GM19240 (cell line): ENCODE measurements at regions not wholly inside any gene's neighbourhood (a gene's known extent, or its start where the extent isn't known, plus 50 kb on each side); places are given as distances from the start of the nearest gene placed in this dataset.
"Not testable (repeated sequence)": the region's sequence is repeated elsewhere in the genome, so short reads cannot be mapped to it uniquely, and the experiment has no call there.

Experiments used
- DNase-seq: peaks from one replicate; pipeline ENCODE4 v3.0.0; 2011; ENCODE audit warnings: low spot score; ENCODE audit not compliant: insufficient read length

DNA sequence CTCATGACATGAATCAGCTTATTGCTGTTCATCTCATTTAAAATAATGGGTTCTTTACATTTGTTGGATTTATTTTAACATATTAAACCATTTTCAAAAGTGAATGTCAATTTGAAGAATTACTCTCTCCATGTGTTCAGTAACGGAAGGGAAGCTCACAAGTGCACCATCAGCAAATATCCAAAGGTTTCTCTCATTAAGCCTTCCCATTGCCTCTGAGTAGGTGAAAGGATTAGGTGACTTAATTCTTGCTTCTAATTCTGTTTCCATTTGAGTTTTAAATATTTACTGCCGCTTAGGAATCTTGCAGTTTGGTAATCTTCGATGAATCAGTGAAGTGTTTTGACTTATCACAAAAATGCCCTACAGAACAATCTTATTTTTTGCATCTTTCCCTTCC is 145.1 kb upstream of the NYAP2 start:
- DNase-seq, result no peak

DNA sequence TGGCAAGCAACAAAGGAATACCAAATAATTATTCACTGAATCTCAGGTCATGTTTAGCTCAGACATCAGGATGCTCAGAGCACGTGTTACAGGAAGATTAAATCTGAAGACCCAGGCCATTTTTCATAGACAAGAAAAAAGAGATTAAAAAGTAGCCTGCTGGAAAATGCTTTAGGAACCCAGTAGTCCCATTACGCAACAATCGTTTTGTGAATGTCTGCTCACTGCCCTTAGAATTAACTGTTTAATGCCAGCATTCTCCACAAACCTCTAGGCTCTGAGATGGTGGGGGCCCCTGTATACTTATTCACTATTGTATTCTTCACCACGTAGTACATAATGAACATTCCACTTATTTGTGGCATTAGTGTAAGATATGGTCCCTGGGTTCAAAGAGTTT is 154.6 kb upstream of the NYAP2 start:
- no peak for DNase-seq

DNA sequence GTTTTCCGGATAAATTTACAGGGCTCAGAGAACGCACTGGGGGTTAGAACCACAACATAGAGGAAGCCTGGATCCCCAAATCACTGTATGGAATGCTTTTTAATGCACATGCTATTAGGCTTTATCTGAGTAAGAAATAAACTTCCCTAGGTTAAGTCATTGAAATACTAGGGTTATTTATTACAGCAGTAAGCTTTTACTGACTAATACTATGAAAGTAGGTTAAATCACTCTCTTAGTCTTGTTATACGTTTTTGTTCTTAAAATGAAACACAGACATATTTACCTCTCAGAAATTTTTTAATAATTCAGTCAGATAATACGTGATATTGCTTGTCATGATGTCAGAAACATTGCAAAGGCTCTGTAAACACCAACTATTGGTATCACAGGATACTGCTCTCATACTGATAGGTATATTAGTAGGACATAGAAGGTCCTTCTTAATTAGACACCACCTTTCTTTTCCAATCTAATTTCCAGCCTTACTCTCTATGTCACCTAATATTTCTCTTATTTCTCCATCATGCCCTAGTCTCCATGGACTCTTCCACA is 162.7 kb upstream of the NYAP2 start:
- no peak for DNase-seq

DNA sequence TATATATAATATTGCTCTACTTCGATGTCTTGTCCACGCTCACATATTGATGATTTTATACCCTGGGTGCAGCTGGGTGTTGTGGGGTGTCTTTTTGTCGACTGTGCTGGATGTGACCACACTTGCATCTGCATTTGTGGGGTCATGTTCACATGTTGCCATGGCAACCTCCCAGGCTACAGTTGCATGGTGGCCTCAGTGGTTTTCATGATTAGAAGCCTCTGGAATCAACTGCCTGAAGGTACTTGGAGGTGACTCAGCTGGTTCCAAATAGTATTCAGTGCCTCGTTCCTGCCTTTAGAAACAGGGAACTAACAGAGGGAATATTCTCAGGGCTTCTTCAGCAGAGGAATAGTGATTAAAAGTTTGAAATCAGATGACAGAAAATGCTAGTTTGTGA is 166.3 kb upstream of the NYAP2 start:
- DNase-seq, result no peak

DNA sequence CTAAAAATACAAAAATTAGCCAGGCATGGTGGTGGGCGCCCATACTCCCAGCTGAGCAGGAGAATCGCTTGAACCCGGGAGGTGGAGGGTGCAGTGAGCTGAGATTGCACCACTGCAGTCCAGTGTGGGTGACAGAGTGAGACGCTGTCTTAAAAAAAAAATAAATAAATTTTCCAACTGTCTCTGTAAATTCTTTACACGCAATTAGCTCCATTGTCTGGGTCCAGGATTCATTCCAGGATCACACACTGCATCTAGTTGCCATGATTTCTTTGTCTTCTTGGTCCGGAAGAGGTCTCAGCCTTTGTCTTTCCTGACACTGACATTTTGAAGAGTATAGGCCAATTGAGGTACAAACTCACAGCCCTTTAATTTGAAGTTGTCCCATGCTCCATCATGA is 167.6 kb upstream of the NYAP2 start:
- no peak for DNase-seq

DNA sequence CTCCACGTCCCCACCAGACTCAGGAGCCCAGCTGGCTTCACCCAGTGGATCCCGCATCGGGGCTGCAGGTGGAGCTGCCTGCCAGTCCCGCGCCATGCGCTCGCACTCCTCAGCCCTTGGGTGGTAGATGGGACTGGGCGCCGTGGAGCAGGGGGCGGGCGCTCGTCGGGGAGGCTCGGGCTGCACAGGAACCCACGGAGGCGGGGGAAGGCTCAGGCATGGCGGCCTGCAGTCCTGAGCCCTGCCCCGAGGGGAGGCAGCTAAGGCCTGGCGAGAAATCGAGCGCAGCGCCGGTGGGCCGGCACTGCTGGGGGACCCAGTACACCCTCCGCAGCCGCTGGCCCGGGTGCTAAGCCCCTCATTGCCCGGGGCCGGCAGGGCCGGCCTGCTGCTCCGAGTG is 170.2 kb upstream of the NYAP2 start:
- not testable (repeated sequence) for DNase-seq

DNA sequence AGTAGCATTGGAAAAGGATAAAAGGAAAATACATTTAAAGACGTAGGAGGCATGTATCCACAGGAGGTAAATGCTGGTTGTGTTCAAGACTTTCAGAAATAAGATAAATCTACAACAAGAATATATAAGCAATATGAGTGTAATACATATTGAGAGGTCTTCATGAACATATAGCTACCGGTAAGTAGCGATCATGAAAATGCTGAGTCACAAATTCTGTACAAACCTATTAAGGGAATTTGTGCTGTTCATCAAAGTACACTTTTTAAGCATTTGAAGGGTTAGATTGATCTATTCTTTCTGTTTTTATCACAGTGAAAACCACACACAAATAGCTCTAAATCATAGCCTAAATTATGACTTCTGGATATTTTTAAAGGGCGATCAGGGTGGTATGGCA is 173.1 kb upstream of the NYAP2 start:
- DNase-seq, result no peak

DNA sequence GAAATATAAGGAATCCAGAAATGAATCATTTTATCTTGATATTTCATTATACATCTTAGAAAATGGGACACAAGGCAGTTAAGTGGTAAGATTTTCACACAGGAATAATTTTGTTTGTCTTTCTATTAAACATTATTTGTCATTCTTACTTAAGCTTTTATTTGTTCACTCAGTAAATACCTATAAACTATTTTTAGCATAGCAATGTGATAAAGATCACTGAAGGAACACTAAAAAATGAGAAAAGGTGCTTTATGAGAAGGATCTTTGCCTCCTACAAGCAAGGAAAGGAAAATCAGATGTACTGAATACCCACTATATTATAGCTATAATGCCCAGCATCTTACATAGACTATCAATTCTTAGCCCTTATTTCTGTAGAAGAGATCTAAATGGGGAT is 176.2 kb upstream of the NYAP2 start:
- no peak for DNase-seq

DNA sequence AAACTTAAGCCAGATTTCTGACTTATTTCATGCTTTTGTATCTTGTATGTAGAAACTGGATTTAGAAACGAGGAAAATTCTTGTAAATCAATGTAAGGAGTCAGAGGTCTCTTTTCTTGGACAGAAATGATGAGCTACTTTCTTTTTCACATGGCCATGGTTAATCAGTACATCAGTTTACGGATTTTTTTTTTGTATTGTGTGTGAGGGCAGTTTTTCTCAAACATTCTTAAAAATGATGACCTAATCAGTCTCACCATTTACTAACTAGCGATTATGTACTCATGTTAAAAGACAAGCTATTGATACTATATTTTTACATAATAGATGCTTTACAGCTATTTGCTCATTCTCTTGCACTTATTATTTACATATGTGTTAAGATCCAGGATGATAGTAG is 165.2 kb upstream of the DOCK10 start:
- DNase-seq, result no peak

DNA sequence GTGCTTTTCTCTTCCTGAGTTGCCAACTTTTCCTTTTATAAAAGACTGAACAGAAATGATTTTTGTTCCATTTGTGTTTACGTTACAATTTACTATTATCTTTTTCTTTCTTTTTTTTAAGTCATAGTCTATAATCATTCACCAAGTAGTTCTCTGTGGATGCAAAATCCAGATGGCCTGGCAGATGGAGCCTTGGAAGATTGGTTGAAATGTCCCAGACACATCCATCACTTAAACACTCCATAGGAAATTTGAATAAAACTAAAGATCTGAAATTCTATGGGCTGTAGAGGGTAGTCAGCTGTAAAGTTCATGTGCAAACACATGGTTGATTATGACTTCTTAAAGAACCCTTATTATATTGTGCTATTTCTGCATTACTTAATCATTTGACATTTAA is 164.8 kb upstream of the DOCK10 start:
- no peak for DNase-seq

DNA sequence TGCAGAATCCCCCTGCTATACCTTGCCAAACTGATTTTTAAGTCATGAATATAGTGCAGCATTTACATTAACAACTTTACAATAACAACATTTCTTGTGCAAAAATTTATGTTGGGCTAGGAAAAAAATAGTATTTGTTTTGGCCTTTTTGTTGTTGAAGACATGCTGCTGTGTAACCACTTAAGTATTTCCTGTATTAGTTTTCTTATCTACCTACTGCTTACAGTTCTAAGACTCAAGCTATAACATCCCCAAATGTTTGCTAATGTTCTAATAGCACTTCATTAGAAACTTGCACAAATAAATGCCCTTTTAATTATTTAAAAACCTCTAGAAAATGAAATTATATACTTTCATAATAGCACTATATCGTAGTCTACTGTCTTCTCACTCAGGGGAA is 154.3 kb upstream of the DOCK10 start:
- no peak for DNase-seq

DNA sequence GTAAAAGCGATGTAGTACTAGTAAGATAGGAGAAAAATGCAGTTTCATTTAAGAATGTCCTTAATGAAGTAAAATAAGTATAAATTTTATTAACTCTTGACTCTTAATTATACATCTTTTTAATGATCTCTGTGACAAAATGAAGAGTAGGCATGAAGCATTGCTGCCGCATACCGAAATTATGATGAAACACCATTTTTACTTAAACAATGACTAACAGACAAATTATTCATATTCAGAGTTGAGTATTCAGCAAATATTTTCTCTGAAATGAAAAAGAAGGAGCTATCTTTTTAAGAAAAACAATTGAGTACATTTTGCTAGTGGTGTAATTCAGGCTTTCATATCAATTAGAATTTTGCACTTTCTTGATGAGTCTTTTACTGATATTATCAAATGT is 150.6 kb upstream of the DOCK10 start:
- DNase-seq, result no peak

DNA sequence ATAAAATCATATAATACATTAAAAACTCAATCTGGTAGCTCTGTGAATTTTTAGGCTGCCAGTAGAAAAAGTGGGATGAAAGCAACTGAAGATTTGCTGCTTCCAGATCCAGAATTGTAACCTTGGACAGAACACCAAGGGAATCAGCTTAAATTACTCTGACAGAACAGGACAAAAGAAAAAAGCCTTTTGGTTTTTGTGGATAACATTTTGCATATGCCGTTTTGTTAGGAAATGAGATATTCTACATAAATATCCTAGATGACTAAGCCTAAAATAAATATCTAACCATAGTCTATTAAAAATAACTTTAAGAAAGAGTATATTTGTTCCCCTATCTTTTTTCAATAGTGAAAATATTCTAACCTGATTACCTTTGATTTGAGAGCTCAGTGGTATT is 148.7 kb upstream of the DOCK10 start:
- DNase-seq, result no peak

DNA sequence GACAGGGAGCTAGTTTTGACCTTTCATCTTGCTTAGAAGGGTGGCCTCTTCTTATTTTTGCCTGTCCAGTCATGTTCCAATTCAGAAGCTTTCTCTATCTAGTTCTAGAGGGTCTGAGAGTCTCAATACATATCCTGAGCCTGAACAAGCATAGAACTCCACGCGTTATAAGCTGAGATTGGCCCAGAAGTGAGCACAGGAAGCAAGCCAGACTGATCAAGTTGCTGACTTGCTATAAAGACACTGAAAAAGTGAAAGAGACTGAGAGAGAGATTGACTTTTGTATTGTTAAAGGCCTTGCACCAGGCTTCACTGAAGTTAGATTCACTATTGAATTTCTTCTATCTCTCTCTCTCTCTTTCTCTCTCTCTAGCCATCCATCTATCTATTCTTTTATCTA is 142.7 kb upstream of the DOCK10 start:
- DNase-seq, result no peak

DNA sequence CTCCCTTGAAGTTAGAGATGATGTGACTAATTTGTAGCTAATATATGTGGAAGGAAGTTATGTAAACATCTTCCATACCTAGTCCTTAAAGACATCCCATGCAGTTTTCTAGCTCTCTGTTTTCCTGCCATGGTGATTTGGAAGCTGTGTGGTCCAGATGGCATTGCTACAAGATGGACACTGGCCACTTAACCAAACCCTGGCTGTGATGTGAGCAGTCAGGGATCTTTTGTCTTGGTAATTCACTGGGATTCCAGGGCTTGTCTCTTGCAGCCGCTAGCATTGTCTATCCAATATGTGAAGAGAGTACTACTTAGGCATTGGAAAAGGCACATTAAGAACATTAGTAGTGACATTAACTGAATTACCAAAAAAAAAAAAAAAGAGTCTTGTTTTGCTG is 139.9 kb upstream of the DOCK10 start:
- DNase-seq, result no peak

DNA sequence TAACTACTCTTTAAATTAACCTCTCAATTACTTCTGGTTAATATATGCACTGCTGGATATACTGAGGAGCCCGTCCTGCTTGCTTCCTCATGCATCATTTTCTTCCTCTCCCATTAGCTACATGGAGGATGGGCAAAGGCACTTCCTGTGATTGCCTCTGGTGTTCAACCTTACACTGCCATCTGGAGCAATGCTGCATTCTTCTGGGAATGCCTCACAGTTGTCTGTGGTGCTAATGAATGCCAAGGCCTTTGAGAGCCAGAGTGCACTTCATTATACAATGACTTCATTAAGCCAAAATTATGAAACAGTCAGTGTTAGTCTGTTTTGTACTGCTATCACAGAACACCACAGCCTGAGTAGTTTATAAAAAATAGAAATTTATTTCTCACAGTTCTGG is 134.8 kb upstream of the DOCK10 start:
- no peak for DNase-seq

DNA sequence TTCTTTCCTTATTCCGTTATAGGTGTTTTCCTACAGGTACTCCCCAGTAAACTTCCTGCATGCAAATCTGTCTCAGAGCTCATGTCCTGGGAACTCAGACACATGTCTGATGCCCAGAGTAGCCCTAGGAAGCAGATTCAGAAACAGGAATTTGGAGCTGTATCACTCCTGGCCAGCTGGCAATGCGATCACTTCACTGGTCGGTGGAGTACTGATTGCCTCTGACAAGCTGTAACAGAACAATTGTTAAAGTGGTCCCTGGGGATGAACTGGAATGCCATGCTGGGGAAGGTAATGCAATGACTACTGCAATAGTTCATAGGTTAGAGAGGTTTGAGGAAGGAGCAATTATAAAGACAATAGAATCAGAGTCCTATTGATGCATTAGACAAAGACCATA is 131.6 kb upstream of the DOCK10 start:
- DNase-seq, result no peak

DNA sequence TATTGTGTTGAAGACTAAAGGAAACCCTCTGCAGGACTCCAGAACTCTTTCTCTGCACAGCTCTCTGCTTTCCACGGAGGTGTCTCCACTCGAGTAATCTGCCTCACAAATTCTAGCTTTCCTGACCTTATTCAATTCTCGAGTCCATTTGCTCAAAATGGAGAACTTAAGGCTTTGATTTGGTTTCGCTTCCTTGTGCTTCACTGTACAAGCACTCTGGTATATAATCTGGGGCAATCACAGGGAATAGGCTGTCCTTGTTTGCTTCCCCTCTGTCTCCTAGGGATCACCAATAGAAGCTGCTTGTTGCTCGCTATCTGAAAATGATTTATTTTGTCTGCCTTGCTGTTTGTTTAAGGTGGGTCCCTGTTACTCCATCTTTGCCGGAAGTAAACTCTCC is 129.1 kb upstream of the DOCK10 start:
- no peak for DNase-seq

DNA sequence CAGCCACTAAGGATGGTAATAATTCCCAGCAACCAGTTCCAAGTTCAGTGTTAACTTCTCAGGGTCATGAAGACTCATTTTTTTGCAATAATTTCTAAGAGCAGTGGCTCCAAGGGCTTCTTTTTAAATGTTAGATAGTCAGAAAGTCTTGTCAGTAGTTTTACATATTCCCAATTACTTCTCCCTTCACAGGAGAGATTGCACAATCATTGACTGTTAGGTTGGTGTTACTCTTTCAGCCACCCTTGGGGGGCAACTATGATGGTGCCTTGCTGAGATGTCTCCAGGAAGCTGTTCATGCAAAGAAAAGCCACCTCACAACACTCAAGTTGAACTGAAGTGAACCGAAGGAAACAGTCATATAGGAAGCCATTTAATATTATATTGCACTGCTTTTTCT is 127.9 kb upstream of the DOCK10 start:
- DNase-seq, result no peak

DNA sequence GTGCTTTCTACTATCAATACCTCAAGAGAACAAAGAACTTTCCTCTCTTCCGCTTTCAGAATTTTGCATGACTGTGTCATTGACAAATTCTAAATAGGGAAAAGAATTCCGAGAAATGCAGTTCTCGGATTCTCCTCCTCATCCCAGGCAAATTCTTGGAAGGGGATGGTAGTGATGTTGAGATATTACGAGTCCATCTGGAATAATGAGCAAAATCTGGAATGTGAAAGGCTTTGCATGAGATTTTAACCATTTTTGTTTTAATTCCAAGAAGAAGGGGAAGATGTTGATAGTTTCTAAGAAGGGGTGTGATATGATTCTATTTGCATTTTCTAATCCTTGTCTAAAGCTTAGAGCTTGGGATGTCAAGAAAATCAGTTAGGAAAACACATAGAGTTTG is 127.1 kb upstream of the DOCK10 start:
- no peak for DNase-seq

DNA sequence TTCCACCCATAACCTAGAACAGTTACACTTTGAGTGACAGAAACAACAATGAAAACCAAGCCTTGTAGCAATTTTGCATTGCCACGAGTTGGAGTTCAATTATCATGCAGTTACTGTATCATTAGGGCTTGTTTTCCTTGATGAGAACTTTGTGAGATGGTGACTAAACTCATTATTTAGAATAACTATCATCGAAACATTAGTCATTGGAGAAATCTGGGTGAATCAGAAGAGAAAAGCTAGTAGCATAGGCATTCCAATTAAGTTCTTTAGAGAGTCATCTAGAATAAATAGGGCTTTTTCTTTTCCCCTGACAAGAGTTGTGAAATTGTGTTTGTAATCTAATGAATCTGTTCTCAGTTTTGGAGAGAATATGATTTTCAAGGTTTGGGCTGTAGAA is 122.8 kb upstream of the DOCK10 start:
- no peak for DNase-seq

DNA sequence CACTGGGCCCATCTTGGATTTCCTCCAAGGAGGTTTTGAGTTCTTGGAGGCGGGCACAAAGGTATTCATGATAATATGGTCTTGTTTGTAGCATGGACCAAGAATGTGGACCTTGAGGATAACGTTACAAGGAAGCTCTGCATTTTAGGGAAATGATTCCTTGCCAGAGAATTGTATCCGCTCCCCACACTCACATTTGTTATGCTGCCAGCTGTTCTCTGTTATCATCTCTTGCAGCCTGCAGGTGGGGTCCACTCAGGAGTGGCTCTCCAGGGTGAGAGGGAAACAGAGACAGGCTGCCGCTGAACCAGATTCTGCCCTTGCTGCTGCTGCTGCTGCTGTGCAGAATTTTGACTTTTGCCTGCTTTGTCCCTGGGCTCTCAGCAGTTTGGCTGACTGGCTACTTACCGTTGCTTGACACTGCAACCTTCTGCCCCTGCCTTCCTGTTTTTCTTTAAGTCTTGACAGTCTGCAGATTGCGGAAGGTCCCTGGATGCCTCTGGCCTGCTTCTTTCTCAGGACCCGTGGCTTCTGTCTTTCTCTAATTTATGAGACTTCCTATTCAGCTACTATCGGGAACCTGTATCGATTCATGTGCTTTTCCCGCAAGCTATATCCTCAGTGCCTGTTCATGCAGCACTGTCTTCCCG is 122.3 kb upstream of the DOCK10 start:
- DNase-seq, result no peak

DNA sequence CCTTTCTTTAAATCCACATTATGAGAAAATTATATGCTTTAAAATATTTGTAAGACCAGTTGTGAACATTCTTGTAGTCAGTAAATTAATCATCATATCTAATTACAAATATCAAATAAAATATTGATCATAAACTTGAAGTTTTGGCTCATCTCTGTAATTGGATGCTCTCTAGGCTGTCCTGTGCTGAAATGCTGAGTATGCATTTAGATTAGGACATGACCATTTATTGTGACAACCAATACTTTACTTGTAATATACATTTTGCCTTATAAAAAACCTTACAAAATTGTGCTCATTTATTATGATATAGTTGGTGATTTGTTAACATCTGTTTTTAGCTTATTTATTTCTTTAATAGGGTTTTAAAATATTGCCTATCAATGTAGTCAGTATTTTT is 116.1 kb upstream of the DOCK10 start:
- no peak for DNase-seq
